Stimulated activated CD4-positive, alpha-beta T cell treated with anti-CD3 and anti-CD28 coated beads, TNF-alpha, amount 100 ng/mL, for 1 hour (primary cell): ENCODE measurements at regions not wholly inside any gene's neighbourhood (a gene's known extent, or its start where the extent isn't known, plus 50 kb on each side); places are given as distances from the start of the nearest gene placed in this dataset.
"Not testable (repeated sequence)": the region's sequence is repeated elsewhere in the genome, so short reads cannot be mapped to it uniquely, and the experiment has no call there.

Source experiments
- DNase-seq, 3 donors: peaks; one replicate each; pipeline ENCODE4 v3.0.0-alpha.2; 2020; ENCODE audit warnings: low read depth in 3 of 3, low spot score in 1 of 3

DNA sequence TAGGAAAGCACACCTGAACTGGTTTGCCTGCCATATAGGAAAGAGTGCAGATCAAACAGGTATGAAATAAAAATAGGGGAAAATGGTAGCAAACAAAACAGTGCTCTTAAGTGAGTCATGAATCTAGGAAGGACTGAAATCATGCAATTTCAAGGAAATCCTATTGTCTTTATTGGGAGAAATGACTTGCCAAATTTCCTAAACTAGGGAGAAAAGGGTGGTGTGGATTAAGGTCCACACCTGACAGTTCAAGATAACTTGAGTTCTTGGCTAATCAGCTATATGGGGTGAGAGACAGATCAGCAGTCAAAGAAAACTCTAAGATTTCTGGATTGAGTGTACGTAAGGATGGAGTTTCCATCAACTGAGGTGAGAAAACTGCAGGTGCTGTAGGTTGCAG is 101.1 kb downstream of the PRKAB2 start:
- DNase-seq: no peak

DNA sequence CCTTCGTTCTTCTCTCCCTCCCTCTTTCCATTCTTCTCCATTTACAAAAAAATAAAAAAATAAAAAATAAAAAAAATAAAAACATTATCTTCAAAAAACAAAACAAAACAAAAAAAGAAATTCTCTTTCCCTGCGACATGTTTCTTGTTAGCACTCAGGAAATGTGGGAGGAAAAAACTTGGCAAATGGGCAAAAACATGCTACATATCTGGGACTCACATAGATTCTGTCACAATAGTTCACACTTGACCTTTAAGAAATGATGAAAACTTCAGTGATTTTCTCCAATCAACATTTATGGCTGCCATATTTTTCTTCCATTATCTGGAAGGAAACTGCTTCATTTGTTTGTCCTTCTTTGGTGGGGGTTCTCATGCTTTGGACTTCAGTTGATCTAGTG is 109.3 kb downstream of the PRKAB2 start:
- DNase-seq: no peak

DNA sequence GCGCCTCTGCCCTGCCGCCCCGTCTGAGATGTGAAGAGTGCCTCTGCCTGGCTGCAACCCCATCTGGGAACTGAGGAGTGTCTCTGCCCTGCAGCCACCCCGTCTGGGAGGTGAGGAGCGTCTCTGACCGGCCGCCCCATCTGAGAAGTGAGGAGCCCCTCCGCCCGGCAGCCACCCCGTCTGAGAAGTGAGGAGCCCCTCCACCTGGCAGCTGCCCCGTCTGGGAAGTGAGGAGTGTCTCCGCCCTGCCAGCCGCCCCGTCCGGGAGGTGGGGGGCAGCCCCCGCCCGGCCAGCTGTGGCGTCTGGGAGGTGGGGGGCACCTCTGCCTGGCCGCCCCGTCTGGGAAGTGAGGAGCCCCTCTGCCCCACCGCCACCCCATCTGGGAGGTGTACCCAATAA is 110.4 kb downstream of the PRKAB2 start:
- DNase-seq: not testable (repeated sequence)

DNA sequence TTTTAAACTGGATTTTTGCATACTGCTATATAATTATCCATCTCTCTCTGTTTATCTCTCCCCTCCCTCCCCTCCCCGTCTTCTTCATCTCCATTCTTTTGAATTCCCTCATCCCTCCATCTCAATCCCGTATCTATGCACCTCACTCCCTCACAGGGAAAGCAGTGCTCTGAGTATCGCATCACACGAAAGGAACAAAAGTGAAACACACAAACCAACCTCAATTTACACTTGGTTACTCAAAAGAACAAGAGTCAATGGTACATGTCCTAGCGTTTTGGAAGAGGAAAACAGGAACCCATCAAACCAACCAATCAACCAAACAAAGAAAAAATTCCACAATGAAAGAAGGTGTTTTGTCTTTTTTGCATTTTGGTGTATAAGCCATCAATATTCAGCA is 115.1 kb downstream of the NBPF12 start:
- DNase-seq: no peak

DNA sequence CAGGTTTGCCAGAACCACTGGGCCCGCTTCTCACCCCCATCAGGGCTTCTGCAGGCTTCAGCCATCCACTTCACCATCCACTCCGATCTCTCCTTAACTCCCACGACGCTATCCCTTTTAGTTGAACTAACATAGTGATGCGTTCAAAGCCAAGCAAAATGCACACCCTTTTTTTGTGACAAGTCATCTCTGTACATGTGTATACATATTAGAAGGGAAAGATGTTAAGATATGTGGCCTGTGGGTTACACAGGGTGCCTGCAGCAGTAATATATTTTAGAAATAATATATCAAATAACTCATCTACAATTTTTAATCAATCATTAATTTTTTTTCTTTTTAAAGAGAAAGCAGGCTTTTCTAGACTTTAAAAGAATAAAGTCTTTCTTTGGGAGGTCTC is 114.6 kb downstream of the NBPF12 start:
- DNase-seq: no peak

DNA sequence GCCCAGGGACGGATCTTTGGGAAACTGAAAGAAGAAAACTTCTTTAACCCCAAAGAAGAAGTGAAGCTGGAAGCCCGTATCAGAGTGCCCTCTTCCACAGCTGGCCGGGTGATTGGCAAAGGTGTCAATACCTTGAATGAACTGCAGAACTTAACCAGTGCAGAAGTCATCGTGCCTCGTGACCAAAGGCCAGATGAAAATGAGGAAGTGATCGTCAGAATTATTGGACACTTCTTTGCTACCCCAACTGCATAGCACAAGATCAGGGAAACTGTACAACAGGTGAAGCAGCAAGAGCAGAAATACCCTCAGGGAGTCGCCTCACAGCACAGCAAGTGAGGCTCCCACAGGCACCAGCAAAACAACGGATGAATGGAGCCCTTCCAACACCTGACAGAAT is 114.0 kb downstream of the NBPF12 start:
- no peak for DNase-seq

DNA sequence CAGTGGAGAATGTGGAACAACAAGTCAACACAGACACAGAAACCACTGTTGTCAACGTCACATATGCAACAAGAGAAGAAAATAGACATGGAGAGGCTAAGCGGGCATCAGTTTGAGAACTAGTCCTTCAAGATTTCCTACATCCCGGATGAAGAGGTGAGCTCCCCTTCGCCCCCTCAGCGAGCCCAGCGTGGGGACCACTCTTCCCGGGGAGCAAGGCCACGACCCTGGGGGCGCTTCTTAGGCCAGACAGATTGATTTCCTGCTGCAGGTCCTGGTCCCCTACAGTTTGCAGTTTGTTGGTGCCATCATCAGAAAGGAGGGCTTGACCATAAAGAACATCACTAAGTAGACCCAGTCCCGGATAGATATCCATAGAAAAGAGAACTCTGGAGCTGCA is 113.0 kb downstream of the NBPF12 start:
- no peak for DNase-seq

DNA sequence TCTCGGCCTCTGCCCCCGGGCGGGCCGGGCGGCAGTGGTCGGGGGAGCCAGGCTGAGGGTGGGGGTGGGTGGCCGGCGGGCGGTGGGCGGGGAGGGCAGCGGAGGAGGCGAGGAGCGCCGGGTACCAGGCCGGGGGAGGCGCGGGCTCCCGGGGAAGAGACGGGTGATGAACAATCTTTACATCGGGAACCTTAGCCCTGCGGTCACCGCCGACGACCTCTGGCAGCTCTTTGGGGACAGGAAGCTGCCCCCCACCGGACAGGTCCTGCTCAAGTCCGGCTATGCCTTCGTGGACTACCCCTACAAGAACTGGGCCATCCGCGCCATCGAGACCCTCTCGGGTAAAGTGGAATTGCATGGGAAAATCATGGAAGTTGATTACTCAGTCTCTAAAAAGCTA is 112.5 kb downstream of the NBPF12 start:
- DNase-seq: no peak

DNA sequence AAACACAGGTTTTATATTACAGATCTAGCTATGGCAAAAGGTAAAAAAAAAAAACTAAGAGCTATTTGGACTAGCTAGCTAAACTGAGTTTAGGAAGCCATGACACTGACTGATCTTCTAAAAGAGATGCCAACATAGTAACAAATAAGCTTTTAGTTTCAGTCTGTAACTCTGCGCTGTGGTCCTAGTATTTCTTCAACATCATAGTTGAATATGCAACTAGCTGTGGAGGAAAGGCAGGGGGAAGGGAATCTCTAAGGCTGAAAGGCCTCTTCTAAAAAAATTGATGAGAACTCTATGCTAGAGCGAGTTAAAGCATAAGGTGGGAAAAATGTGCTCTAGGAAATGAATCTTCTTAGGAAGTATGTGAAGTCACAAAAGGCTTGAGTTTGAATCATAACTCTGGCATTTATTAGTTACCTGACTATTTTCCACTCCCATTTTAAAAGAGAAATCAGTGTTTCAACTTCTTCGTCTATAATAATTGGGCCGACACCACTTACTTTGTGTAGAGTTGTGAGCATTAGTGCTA is 108.8 kb downstream of the NBPF12 start:
- not testable (repeated sequence) for DNase-seq

DNA sequence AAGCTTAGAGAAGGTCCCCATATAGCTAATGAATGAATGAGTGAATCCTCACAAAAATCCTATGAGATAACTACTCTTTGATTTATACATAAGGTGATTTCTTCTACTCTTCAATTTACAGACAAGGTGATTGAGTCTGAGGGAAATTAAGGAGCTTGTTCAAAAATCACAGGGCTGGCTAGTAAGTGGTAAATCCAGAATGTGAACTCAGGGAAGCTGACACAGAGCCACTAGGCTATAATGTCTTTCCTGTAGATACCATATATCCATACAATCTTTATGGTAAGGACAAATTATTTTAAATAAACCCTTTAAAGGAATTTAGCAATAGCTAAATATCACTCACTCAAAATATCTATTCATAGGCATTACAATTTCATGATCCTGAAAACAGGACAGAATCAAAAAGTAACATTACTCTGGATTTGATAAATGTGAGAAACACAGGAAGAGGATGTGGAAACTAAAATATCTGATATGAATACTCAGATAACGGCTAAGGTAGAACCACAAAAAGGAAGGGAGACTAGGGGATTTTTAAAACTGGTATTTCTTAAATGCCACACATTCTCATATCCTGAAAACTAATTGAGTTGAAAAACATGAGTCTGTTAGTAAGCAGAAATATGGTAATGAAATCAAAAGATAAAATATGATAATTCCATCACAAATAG is 108.2 kb downstream of the NBPF12 start:
- no peak for DNase-seq
